CD4-positive, alpha-beta T cell (primary cell): ENCODE measurements at regions not wholly inside any gene's neighbourhood (a gene's known extent, or its start where the extent isn't known, plus 50 kb on each side); places are given as distances from the start of the nearest gene placed in this dataset.

ENCODE experiments used
- ATAC-seq: fragments of 200-7000 bp; cut with Tn5 transposase; one replicate; pipeline ENCODE4 v1.10.0; 2022; ENCODE audit warnings: mild to moderate bottlenecking; ENCODE audit not compliant: poor library complexity
- CTCF ChIA-PET: fragments of 350-600 bp; sonication (Branson Sonifier 250); formaldehyde crosslinking; loops from one replicate; lab custom pipeline; 2021; ENCODE audit warnings: antibody characterized with exemption, inconsistent platforms; lab: Charles Lee
- POLR2A ChIA-PET: fragments of 350-600 bp; sonication (Branson Sonifier 250); formaldehyde crosslinking; loops from one replicate; lab custom pipeline; 2021; ENCODE audit warnings: antibody characterized with exemption, inconsistent platforms; lab: Charles Lee
- DNase-seq, 14 experiments: peaks; one replicate each; pipeline ENCODE4 v3.0.0-alpha.2; 2013 to 2020; ENCODE audit warnings: mixed read lengths in 2 of 14
- H3K27ac ChIP-seq, 2 donors: one replicate each; pipeline versions ENCODE4 v1.5.1 to v1.7.0; 2013; ENCODE audit warnings: low read length in 2 of 2, low read depth in 1 of 2, mild to moderate bottlenecking in 1 of 2
- H3K27me3 ChIP-seq, 2 experiments: 1 replicate in 1 of 2; 2 replicates in 1 of 2; pipeline versions ENCODE4 v1.6.1 to v1.7.0; 2013; ENCODE audit warnings: low read length in 2 of 2, control low read depth in 1 of 2, mild to moderate bottlenecking in 1 of 2, moderate library complexity in 1 of 2; ENCODE audit not compliant: insufficient read depth in 2 of 2, control insufficient read depth in 1 of 2
- H3K36me3 ChIP-seq: one replicate; pipeline ENCODE4 v1.6.1; 2013; ENCODE audit warnings: low read length, control low read depth; ENCODE audit not compliant: insufficient read depth
- H3K4me1 ChIP-seq: one replicate; pipeline ENCODE4 v1.6.1; 2013; ENCODE audit warnings: low read length, control low read depth; ENCODE audit not compliant: insufficient read depth
- H3K4me3 ChIP-seq: one replicate; pipeline ENCODE4 v1.5.1; 2013; ENCODE audit warnings: mild to moderate bottlenecking, low read length, moderate library complexity
- H3K9me3 ChIP-seq, 2 experiments: 1 replicate in 1 of 2; 2 replicates in 1 of 2; pipeline versions ENCODE4 v1.6.1 to v1.7.0; 2013; ENCODE audit warnings: low read length in 2 of 2, mild to moderate bottlenecking in 2 of 2, control low read depth in 1 of 2, moderate library complexity in 1 of 2; ENCODE audit not compliant: control insufficient read depth in 1 of 2, insufficient read depth in 1 of 2
- H3K27ac Mint-ChIP-seq: one replicate; pipeline ENCODE4 v1.8.0; 2020; ENCODE audit warnings: mixed read lengths
- H3K27me3 Mint-ChIP-seq: one replicate; pipeline ENCODE4 v1.8.0; 2021; ENCODE audit warnings: mixed read lengths
- H3K36me3 Mint-ChIP-seq: one replicate; pipeline ENCODE4 v1.8.0; 2021; ENCODE audit warnings: low read depth, mixed read lengths
- H3K4me1 Mint-ChIP-seq: one replicate; pipeline ENCODE4 v1.8.0; 2021; ENCODE audit warnings: low read depth, mixed read lengths
- H3K4me3 Mint-ChIP-seq: one replicate; pipeline ENCODE4 v1.8.0; 2020; ENCODE audit warnings: mild to moderate bottlenecking, mixed read lengths
- H3K9me3 Mint-ChIP-seq: one replicate; pipeline ENCODE4 v1.8.0; 2020; ENCODE audit warnings: mixed read lengths
- intact Hi-C, 2 experiments: fragments of 100-400 bp; cut with DNase I in 1 of 2; cut with micrococcal nuclease in 1 of 2; formaldehyde crosslinking; loops; one replicate each; pipeline versions ENCODE4 v1.15.1 to v1.9.0; 2023 to 2025; cut with DNase I, micrococcal nuclease
- TF ChIP-seq, protein P1 (sequence below): fragments of 200-600 bp; IDR thresholded peaks from one replicate; pipeline ENCODE4 v1.8.0; 2022; ENCODE audit warnings: antibody characterized with exemption, mild to moderate bottlenecking

DNA sequence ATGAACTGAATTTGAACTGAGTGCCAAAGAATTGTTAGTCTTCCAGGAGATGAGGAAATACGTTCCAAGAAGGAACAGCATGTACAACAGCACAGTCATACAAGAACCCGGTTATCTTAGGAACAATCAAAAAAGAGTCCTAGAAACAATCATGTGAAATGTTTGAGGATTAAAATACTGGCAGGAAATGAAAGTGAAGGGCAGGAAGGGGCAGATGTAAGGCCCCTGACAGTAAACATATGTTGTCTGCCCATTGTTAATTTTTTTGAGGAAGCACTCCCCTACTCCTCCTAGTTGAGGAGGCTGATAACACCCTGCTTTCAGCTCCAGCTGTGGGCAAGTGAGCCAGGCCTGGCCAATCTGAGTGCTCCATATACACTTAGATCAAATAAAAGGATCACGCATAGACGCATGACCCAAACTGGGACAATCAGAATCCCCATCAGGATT lies 220.9 kb downstream of the HACE1 start:
- H3K36me3 Mint-ChIP-seq: no peaks in the 10 kb centered on the region
- CTCF ChIA-PET: interaction anchor here (1.1 kb wide), 1 partner anchor 16 kb away, joined by 3 read pairs; no protein-coding TSS in a partner anchor
- H3K27ac Mint-ChIP-seq: no peak overlapping the region
- Histone ChIP-seq H3K27ac (no peak overlapping the region), H3K9me3 (no peaks in the 10 kb centered on the region), H3K36me3 (no peaks in the 10 kb centered on the region), H3K4me1 (no peaks in the 10 kb centered on the region), H3K4me3 (no peak overlapping the region), H3K27me3 (no peaks in the 10 kb centered on the region)
- intact Hi-C loops: no loop called here
- POLR2A ChIA-PET: no interaction called here
- ATAC-seq (no peak), DNase-seq (no peak)
- no peak overlapping the region for H3K4me3 Mint-ChIP-seq
- TF ChIP-seq, protein P1, sequence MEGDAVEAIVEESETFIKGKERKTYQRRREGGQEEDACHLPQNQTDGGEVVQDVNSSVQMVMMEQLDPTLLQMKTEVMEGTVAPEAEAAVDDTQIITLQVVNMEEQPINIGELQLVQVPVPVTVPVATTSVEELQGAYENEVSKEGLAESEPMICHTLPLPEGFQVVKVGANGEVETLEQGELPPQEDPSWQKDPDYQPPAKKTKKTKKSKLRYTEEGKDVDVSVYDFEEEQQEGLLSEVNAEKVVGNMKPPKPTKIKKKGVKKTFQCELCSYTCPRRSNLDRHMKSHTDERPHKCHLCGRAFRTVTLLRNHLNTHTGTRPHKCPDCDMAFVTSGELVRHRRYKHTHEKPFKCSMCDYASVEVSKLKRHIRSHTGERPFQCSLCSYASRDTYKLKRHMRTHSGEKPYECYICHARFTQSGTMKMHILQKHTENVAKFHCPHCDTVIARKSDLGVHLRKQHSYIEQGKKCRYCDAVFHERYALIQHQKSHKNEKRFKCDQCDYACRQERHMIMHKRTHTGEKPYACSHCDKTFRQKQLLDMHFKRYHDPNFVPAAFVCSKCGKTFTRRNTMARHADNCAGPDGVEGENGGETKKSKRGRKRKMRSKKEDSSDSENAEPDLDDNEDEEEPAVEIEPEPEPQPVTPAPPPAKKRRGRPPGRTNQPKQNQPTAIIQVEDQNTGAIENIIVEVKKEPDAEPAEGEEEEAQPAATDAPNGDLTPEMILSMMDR: no peak
- no peaks in the 10 kb centered on the region for H3K4me1 Mint-ChIP-seq
- H3K27me3 Mint-ChIP-seq: no peaks in the 10 kb centered on the region
- no peaks in the 10 kb centered on the region for H3K9me3 Mint-ChIP-seq

DNA sequence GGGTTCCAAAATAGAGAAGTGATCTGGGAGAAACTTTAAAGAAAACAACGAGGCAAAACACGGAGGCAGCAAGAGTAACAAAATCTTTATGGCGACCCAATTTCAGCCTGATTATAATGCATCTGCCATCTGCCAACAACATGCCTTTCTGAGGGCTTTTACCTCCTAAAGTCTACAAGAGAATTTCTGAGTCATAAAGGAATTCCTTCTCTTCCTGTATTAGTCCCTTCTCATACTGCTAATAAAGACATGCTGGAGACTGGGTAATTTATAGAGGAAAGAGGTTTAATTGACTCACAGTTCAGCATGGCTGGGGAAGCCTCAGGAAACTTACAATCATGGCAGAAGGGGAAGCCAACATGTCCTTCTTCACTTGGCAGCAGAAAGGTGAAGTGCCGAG lies 226.6 kb downstream of the HACE1 start:
- ChIA-PET CTCF (no interaction called here), POLR2A (no interaction called here)

DNA sequence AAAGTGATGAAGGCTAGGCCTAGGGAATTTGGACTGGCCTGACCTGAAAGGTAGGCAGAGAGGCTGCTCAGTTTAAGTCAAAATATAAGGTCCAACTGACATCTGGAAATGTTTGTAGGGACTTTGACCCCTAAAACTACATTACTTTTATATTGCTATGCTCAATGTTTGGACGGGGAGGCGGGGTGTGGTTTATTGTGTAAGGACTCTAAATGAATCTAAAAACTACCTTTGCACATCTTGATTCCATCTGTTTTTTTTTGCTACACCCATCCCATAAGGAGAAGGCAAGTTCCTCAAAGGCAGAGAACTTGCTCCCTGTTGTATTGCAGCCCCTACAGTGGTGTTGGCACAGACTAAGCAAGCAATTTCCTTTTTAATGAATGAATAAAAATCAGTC lies 227.1 kb downstream of the HACE1 start:
- no peaks in the 10 kb centered on the region for H3K4me1 ChIP-seq
- Mint-ChIP-seq H3K27me3 (peaks cover 5% of the 10 kb centered on the region), H3K9me3 (no peaks in the 10 kb centered on the region), H3K4me3 (no peak overlapping the region), H3K4me1 (no peaks in the 10 kb centered on the region), H3K27ac (no peak overlapping the region), H3K36me3 (no peaks in the 10 kb centered on the region)
- ATAC-seq: no peak
- no peak overlapping the region for H3K4me3 ChIP-seq
- intact Hi-C loops: no loop called here
- ChIA-PET POLR2A (no interaction called here), CTCF (no interaction called here)
- H3K36me3 ChIP-seq: no peaks in the 10 kb centered on the region
- TF ChIP-seq, protein P1: no peak
- DNase-seq: no peak
- H3K27ac ChIP-seq: no peak overlapping the region
- H3K27me3 ChIP-seq: no peaks in the 10 kb centered on the region
- no peaks in the 10 kb centered on the region for H3K9me3 ChIP-seq

More for the DNA sequence above, 226.6 kb downstream of the HACE1 start:
- Histone ChIP-seq H3K36me3 (no peaks in the 10 kb centered on the region), H3K9me3 (no peaks in the 10 kb centered on the region), H3K4me3 (no peak overlapping the region), H3K4me1 (no peaks in the 10 kb centered on the region), H3K27me3 (no peaks in the 10 kb centered on the region), H3K27ac (no peak overlapping the region)
- no peak for ATAC-seq
- H3K36me3 Mint-ChIP-seq: no peaks in the 10 kb centered on the region
- no peak overlapping the region for H3K4me3 Mint-ChIP-seq
- no peaks in the 10 kb centered on the region for H3K4me1 Mint-ChIP-seq
- intact Hi-C loops: no loop called here
- no peak for DNase-seq
- no peak overlapping the region for H3K27ac Mint-ChIP-seq
- no peaks in the 10 kb centered on the region for H3K9me3 Mint-ChIP-seq
- TF ChIP-seq, protein P1: no peak
- H3K27me3 Mint-ChIP-seq: peaks cover 5% of the 10 kb centered on the region
